Gastroesophageal sphincter (tissue), 3 donors: ENCODE measurements at regions not wholly inside any gene's neighbourhood (a gene's known extent, or its start where the extent isn't known, plus 50 kb on each side); places are given as distances from the start of the nearest gene placed in this dataset.

ENCODE experiments used
- CTCF ChIP-seq, 4 experiments: fragments of 200-600 bp in 2 of 4; fragments of 450-650 bp in 2 of 4; sonication (generic) in 1 of 4; IDR thresholded peaks; one replicate each; pipeline ENCODE4 v1.5.1; 2017 to 2019; ENCODE audit warnings: antibody characterized with exemption in 4 of 4, mild to moderate bottlenecking in 2 of 4, moderate library complexity in 2 of 4
- EP300 ChIP-seq: sonication (generic); formaldehyde crosslinking; IDR thresholded peaks from one replicate; pipeline ENCODE4 v1.6.1; 2017; ENCODE audit warnings: antibody characterized with exemption, mild to moderate bottlenecking
- POLR2A ChIP-seq, 2 donors: fragments of 450-650 bp; IDR thresholded peaks; one replicate each; pipeline ENCODE4 v1.6.1; 2017; ENCODE audit warnings: antibody characterized with exemption in 2 of 2, mild to moderate bottlenecking in 2 of 2, moderate library complexity in 1 of 2
- POLR2AphosphoS5 ChIP-seq: sonication (generic); formaldehyde crosslinking; IDR thresholded peaks from one replicate; pipeline ENCODE4 v1.6.1; 2017; ENCODE audit warnings: antibody characterized with exemption

- TF ChIP-seq POLR2A (IDR thresholded peaks at IDR 0.05) (no peak), CTCF (IDR thresholded peaks at IDR 0.05) (no peak), EP300 (no peak), POLR2AphosphoS5 (no peak)
Measured at GRCh38 chr17:52606098-52606497, 447.6 kb upstream of the CA10 start.
